A549 (cell line): ENCODE measurements at regions not wholly inside any gene's neighbourhood (a gene's known extent, or its start where the extent isn't known, plus 50 kb on each side); places are given as distances from the start of the nearest gene placed in this dataset.

Experiments
- ATAC-seq, 2 experiments: fragments of 200-7000 bp in 1 of 2; fragments of >200 bp in 1 of 2; cut with Nextera tagmentation in 1 of 2; cut with Tn5 transposase in 1 of 2; 3 replicates each; pipeline versions ENCODE4 v1.8.0 to v1.9.1; 2018 to 2020; ENCODE audit warnings: mild to moderate bottlenecking in 1 of 2, moderate library complexity in 1 of 2
- CTCF ChIA-PET: fragments of 300-600 bp; sonication (Branson Sonifier 250); formaldehyde crosslinking; extraction: SDS; loops from one replicate; lab custom pipeline; 2021; ENCODE audit warnings: antibody characterized with exemption, inconsistent platforms; lab: Yijun Ruan, JAX
- POLR2A ChIA-PET: fragments of 350-600 bp; formaldehyde crosslinking; extraction: SDS; loops from one replicate; lab custom pipeline; 2021; ENCODE audit warnings: antibody characterized with exemption, inconsistent platforms; lab: Yijun Ruan, JAX
- DNase-seq, 2 experiments: peaks; one replicate each; pipeline versions ENCODE4 v3.0.0 to v3.0.0-alpha.2; 2011 to 2016; ENCODE audit warnings: low read depth in 1 of 2, low spot score in 1 of 2
- FAIRE-seq: peaks from 2 replicates; lab custom pipeline; 2011; peaks lifted over from hg19 to GRCh38; lab: Jason Lieb, UNC
- H3K27ac ChIP-seq, 2 experiments: fragments of >200 bp; sonication (Bioruptor Twin); formaldehyde crosslinking; 3 replicates each; pipeline ENCODE4 v1.5.1; 2016 to 2017
- H3K4me1 ChIP-seq: fragments of >200 bp; sonication (Bioruptor Twin); formaldehyde crosslinking; 3 replicates; pipeline ENCODE4 v1.6.1; 2016
- H3K4me2 ChIP-seq: fragments of >200 bp; sonication (Bioruptor Twin); formaldehyde crosslinking; 3 replicates; pipeline ENCODE4 v1.6.1; 2016
- H3K4me3 ChIP-seq: fragments of >200 bp; sonication (Bioruptor Twin); formaldehyde crosslinking; 3 replicates; pipeline ENCODE4 v1.5.1; 2016
- H3K9me3 ChIP-seq: fragments of >200 bp; sonication (Bioruptor Twin); formaldehyde crosslinking; 3 replicates; pipeline ENCODE4 v1.6.1; 2016
- BHLHE40 ChIP-seq: IDR thresholded peaks from 2 replicates; pipeline ENCODE4 v1.6.1; 2012; ENCODE audit warnings: low read depth, low read length, inconsistent platforms
- CHD2 ChIP-seq: fragments of 150-350 bp; IDR thresholded peaks from 2 replicates; pipeline ENCODE4 v1.6.1; 2014; ENCODE audit warnings: low read length; ENCODE audit not compliant: partially characterized antibody
- CHD4 ChIP-seq: fragments of 200-600 bp; sonication (generic); IDR thresholded peaks from 2 replicates; pipeline ENCODE4 v1.6.1; 2016; ENCODE audit warnings: antibody characterized with exemption, mild to moderate bottlenecking, borderline replicate concordance
- E2F6 ChIP-seq: IDR thresholded peaks from 2 replicates; pipeline ENCODE4 v1.6.1; 2012; ENCODE audit warnings: low read depth, borderline replicate concordance
- EHF ChIP-seq: fragments of 250-450 bp; sonication (Bioruptor Pico); IDR thresholded peaks from 2 replicates; pipeline ENCODE4 v1.5.0; 2020; ENCODE audit warnings: mild to moderate bottlenecking
- ELK1 ChIP-seq: fragments of 150-350 bp; IDR thresholded peaks from 2 replicates; pipeline ENCODE4 v1.6.1; 2014; ENCODE audit warnings: low read depth, mild to moderate bottlenecking, low read length
- ESRRA ChIP-seq: fragments of 150-350 bp; IDR thresholded peaks from 2 replicates; pipeline ENCODE4 v1.6.1; 2014; ENCODE audit warnings: mild to moderate bottlenecking, low read length, borderline replicate concordance
- GATA3 ChIP-seq: IDR thresholded peaks from 2 replicates; pipeline ENCODE4 v1.6.1; 2012; ENCODE audit warnings: borderline replicate concordance
- HEYL ChIP-seq: fragments of 250-450 bp; sonication (Bioruptor Pico); IDR thresholded peaks from 2 replicates; pipeline ENCODE4 v1.8.0; 2021; ENCODE audit warnings: mild to moderate bottlenecking, moderate library complexity
- HMGXB4 ChIP-seq: fragments of 250-450 bp; sonication (Bioruptor Pico); IDR thresholded peaks from 2 replicates; pipeline ENCODE4 v1.5.0; 2021; ENCODE audit warnings: mild to moderate bottlenecking, moderate library complexity, borderline replicate concordance
- MAFK ChIP-seq: fragments of 450-650 bp; IDR thresholded peaks from 2 replicates; pipeline ENCODE4 v1.6.1; 2014; ENCODE audit not compliant: partially characterized antibody
- MAZ ChIP-seq: fragments of 150-350 bp; IDR thresholded peaks from 2 replicates; pipeline ENCODE4 v1.6.1; 2014; ENCODE audit warnings: antibody characterized with exemption, low read depth, low read length, borderline replicate concordance
- NR3C1 ChIP-seq: fragments of >200 bp; sonication (Bioruptor Twin); formaldehyde crosslinking; IDR thresholded peaks from 3 replicates; pipeline ENCODE4 v1.6.1; 2017
- POLR2AphosphoS2 ChIP-seq: conservative IDR thresholded peaks from 2 replicates; pipeline ENCODE4 v1.6.1; 2012; ENCODE audit warnings: low read length, improper control_type of control experiment, inconsistent platforms
- RAD21 ChIP-seq, 2 experiments: fragments of >200 bp in 1 of 2; sonication (Bioruptor Twin) in 1 of 2; formaldehyde crosslinking in 1 of 2; IDR thresholded peaks in 1 of 2; conservative IDR thresholded peaks in 1 of 2; 2 replicates in 1 of 2; 3 replicates in 1 of 2; pipeline ENCODE4 v1.6.1; 2012 to 2018; ENCODE audit warnings: inconsistent platforms in 1 of 2
- RFX5 ChIP-seq: fragments of 450-650 bp; IDR thresholded peaks from 2 replicates; pipeline ENCODE4 v1.7.1; 2014; ENCODE audit warnings: antibody characterized with exemption, mild to moderate bottlenecking, moderate library complexity
- SMC3 ChIP-seq: fragments of >200 bp; sonication (Bioruptor Twin); formaldehyde crosslinking; IDR thresholded peaks from 3 replicates; pipeline ENCODE4 v1.6.1; 2018; ENCODE audit warnings: inconsistent platforms
- TFCP2L1 ChIP-seq: fragments of 250-450 bp; sonication (Bioruptor Pico); IDR thresholded peaks from 2 replicates; pipeline ENCODE4 v1.5.0; 2021; ENCODE audit warnings: mild to moderate bottlenecking
- ZC3H11A ChIP-seq: fragments of 450-650 bp; IDR thresholded peaks from 2 replicates; pipeline ENCODE4 v1.6.1; 2014; ENCODE audit warnings: antibody characterized with exemption, mild to moderate bottlenecking
- ZFP36 ChIP-seq: fragments of 450-650 bp; IDR thresholded peaks from 2 replicates; pipeline ENCODE4 v1.6.1; 2014; ENCODE audit warnings: borderline replicate concordance; ENCODE audit not compliant: partially characterized antibody
- ZNF302 ChIP-seq: fragments of 250-450 bp; sonication (Bioruptor Pico); IDR thresholded peaks from 2 replicates; pipeline ENCODE4 v1.9.0; 2021; ENCODE audit warnings: inconsistent platforms, mild to moderate bottlenecking, moderate library complexity
- WGBS: methylation state at CpG from one replicate; pipeline ENCODE4 v1.1.6; 2017; ENCODE audit errors: missing lambda C conversion rate; 5-methylcytosine and 5-hydroxymethylcytosine counted together
- TF ChIP-seq, protein P1 (sequence below): fragments of >200 bp; sonication (Bioruptor Twin); formaldehyde crosslinking; IDR thresholded peaks from 3 replicates; pipeline ENCODE4 v1.6.1; 2016
- TF ChIP-seq, protein P2 (sequence below): fragments of >200 bp; sonication (Bioruptor Twin); formaldehyde crosslinking; IDR thresholded peaks from 2 replicates; pipeline ENCODE4 v1.6.1; 2016

DNA sequence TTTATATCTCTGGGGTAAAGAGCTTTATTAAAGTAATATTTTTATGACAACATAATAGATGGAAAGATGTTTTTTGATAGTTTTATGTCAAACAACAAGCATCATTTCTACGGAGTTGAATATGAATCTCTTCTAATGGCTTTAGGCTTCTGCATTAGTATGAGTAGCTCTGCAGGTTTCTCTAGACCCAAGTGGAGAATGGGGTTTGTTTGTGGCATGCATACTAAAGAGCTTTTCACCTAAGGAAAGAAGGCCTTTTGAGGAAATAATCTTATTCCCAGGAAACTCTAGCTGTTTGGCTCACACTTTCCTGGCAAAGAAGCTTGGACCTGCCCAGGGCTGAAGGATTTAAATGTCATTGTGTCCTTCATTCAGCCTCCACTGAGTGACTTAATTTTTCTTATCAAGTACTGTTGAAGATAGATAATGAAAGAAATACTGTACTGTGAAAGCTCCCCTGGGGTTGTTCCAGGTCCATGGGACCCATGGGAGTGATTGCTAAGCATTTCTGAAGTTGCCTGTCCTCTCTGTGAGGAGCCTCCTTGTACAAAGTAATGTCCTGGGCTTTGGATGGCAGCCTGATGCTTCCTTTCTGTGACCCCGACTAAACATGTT lies 469.3 kb downstream of the LRIG3 start:
- Histone ChIP-seq H3K4me2 (no peak overlapping the region), H3K4me3 (no peak overlapping the region), H3K27ac (no peak overlapping the region), H3K4me1 (peaks cover 3% of the 10 kb centered on the region; the same call in 1 of the 3 replicates), H3K9me3 (no peaks in the 10 kb centered on the region)
- FAIRE-seq (no peak), DNase-seq (no peak), ATAC-seq (no peak)
- ChIA-PET POLR2A (no interaction called here), CTCF (interaction anchor here (0.6 to 0.7 kb wide), 2 partner anchors 8 to 468 kb away, joined by 3 read pairs; no protein-coding TSS in a partner anchor)
- WGBS: 51% methylated on average over 2 of the region's 2 CpGs
- TF ChIP-seq ZNF302: no peak
- TF ChIP-seq RFX5: no peak
- TF ChIP-seq HMGXB4 (CRISPR knock-in tag): no peak
- no peak for TF ChIP-seq HEYL
- no peak for TF ChIP-seq TFCP2L1 (CRISPR knock-in tag)
- TF ChIP-seq GATA3: no peak
- no peak for TF ChIP-seq ZC3H11A

DNA sequence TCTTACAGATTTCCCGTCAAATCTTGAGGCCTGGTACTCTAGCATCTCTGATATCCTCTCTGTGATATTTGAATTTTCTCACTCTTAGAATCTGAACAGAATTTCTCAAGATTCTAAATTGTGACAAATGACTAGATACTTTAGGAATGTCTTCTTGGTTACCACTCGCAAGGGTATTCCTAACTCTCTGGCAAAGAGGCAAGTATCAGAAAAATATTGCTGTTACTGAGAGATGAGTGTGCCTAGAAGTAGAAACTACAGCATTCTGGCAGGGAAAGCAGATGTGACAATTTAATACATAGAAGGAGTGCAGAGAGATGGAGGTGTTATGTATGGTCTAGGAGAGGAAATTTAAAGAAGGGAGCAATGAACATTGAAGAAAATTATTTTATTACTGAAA lies 467.8 kb downstream of the LRIG3 start:
- WGBS: 85% methylated on average over 2 of the region's 2 CpGs
- DNase-seq (no peak), ATAC-seq (no peak), FAIRE-seq (no peak)
- no peak overlapping the region for H3K27ac ChIP-seq
- H3K4me3 ChIP-seq: no peak overlapping the region
- CTCF ChIA-PET: no interaction called here
- peaks cover 3% of the 10 kb centered on the region; the same call in 1 of the 3 replicates for H3K4me1 ChIP-seq
- no peak overlapping the region for H3K4me2 ChIP-seq
- H3K9me3 ChIP-seq: no peaks in the 10 kb centered on the region
- POLR2A ChIA-PET: no interaction called here
- TF ChIP-seq CHD2 (no peak), POLR2AphosphoS2 (no peak)
- TF ChIP-seq, all 56 proteins: peak for 0

GRCh38 chr12:58453306-58453705 lies 467.0 kb downstream of the LRIG3 start:
- ATAC-seq (no peak), FAIRE-seq (no peak), DNase-seq (no peak)
- Histone ChIP-seq H3K9me3 (no peaks in the 10 kb centered on the region), H3K4me2 (no peak overlapping the region), H3K4me1 (peaks cover 10% of the 10 kb centered on the region; the same call in 2 of the 3 replicates), H3K27ac (no peak overlapping the region), H3K4me3 (no peak overlapping the region)
- ChIA-PET POLR2A (no interaction called here), CTCF (no interaction called here)
- 69% methylated on average over 3 of the region's 3 CpGs for WGBS
- TF ChIP-seq HMGXB4 (CRISPR knock-in tag): no peak
- no peak for TF ChIP-seq GATA3
- no peak for TF ChIP-seq ZFP36

DNA sequence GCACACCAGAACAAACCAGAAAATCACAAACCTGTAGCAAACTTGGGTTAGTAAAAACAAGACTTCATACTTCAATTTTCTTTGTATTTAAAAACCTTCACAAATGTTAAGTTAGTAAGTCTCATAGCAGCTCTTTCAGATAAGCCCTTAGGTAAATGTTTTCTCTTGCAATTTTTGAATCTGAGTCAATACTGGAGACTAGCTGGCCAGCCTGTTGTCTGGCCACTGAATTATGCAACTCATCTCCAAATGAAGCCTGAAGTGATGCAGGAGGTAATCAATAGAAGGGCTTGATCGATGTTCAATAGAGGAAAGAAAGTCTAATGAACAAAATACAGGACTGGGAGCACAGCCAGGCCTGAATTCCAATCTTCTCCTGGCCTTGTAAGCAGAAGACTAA lies 465.2 kb downstream of the LRIG3 start:
- 0% methylated on average over 1 of the region's 1 CpG for WGBS
- peaks cover 14% of the 10 kb centered on the region; the same call in 2 of the 3 replicates for H3K4me1 ChIP-seq
- no peak for FAIRE-seq
- no peak overlapping the region for H3K4me2 ChIP-seq
- ChIA-PET POLR2A (no interaction called here), CTCF (no interaction called here)
- no peak overlapping the region; a peak in 1 of 6 replicates for H3K27ac ChIP-seq
- no peak for ATAC-seq
- no peak for DNase-seq
- H3K4me3 ChIP-seq: no peak overlapping the region
- no peaks in the 10 kb centered on the region for H3K9me3 ChIP-seq
- TF ChIP-seq GATA3: no peak
- TF ChIP-seq CHD4: no peak
- no peak for TF ChIP-seq E2F6
- no peak for TF ChIP-seq RAD21 (conservative IDR thresholded peaks at IDR 0.05 in 1 of 2, IDR thresholded peaks at IDR 0.05 in 1 of 2)
- no peak for TF ChIP-seq ESRRA
- no peak for TF ChIP-seq NR3C1
- no peak for TF ChIP-seq MAZ
- TF ChIP-seq EHF (CRISPR knock-in tag): no peak
- TF ChIP-seq SMC3: no peak
- TF ChIP-seq CHD2: no peak
- TF ChIP-seq MAFK: no peak
- TF ChIP-seq, protein P1, sequence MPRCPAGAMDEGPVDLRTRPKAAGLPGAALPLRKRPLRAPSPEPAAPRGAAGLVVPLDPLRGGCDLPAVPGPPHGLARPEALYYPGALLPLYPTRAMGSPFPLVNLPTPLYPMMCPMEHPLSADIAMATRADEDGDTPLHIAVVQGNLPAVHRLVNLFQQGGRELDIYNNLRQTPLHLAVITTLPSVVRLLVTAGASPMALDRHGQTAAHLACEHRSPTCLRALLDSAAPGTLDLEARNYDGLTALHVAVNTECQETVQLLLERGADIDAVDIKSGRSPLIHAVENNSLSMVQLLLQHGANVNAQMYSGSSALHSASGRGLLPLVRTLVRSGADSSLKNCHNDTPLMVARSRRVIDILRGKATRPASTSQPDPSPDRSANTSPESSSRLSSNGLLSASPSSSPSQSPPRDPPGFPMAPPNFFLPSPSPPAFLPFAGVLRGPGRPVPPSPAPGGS: no peak
- TF ChIP-seq, protein P2, sequence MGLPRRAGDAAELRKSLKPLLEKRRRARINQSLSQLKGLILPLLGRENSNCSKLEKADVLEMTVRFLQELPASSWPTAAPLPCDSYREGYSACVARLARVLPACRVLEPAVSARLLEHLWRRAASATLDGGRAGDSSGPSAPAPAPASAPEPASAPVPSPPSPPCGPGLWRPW: no peak
- no peak for TF ChIP-seq BHLHE40
- TF ChIP-seq ELK1: no peak
